Smooth muscle cell (in vitro differentiated cells): ENCODE measurements at regions not wholly inside any gene's neighbourhood (a gene's known extent, or its start where the extent isn't known, plus 50 kb on each side); places are given as distances from the start of the nearest gene placed in this dataset.

ENCODE experiments used
- DNase-seq: peaks from one replicate; lab custom pipeline; 2025; ENCODE audit not compliant: unreplicated experiment; lab: John Stamatoyannopoulos, UW
- H2AFZ ChIP-seq: fragments of 200-600 bp; sonication (generic); 2 replicates; pipeline ENCODE4 v1.6.0; 2016; ENCODE audit warnings: antibody characterized with exemption, low read depth, mild to moderate bottlenecking
- H3F3A ChIP-seq: fragments of 200-600 bp; sonication (generic); 2 replicates; pipeline ENCODE4 v1.6.0; 2017; ENCODE audit warnings: antibody characterized with exemption, low read depth
- H3K27ac ChIP-seq: fragments of 200-600 bp; sonication (generic); 2 replicates; pipeline ENCODE4 v1.5.1; 2016; ENCODE audit warnings: low read depth, mild to moderate bottlenecking
- H3K27me3 ChIP-seq: fragments of 200-600 bp; sonication (generic); 2 replicates; pipeline ENCODE4 v1.6.1; 2016; ENCODE audit warnings: low read depth, mild to moderate bottlenecking
- H3K36me3 ChIP-seq: fragments of 200-600 bp; sonication (generic); 2 replicates; pipeline ENCODE4 v1.5.1; 2016; ENCODE audit warnings: low read depth
- H3K4me1 ChIP-seq: fragments of 200-600 bp; sonication (generic); 2 replicates; pipeline ENCODE4 v1.5.1; 2016; ENCODE audit warnings: low read depth
- H3K4me2 ChIP-seq: fragments of 200-600 bp; sonication (generic); 2 replicates; pipeline ENCODE4 v1.6.0; 2016; ENCODE audit warnings: mild to moderate bottlenecking
- H3K4me3 ChIP-seq: fragments of 200-600 bp; sonication (generic); 2 replicates; pipeline ENCODE4 v1.5.1; 2016; ENCODE audit warnings: mild to moderate bottlenecking
- H3K79me2 ChIP-seq: fragments of 200-600 bp; sonication (generic); 2 replicates; pipeline ENCODE4 v1.6.0; 2016; ENCODE audit warnings: low read depth, mild to moderate bottlenecking
- H3K9ac ChIP-seq: fragments of 200-600 bp; sonication (generic); 2 replicates; pipeline ENCODE4 v1.6.0; 2016; ENCODE audit warnings: low read depth
- H3K9me3 ChIP-seq: fragments of 200-600 bp; sonication (generic); replicated peaks from 2 replicates; pipeline ENCODE4 v1.5.1; 2016; ENCODE audit warnings: low read depth
- H4K20me1 ChIP-seq: fragments of 200-600 bp; sonication (generic); 2 replicates; pipeline ENCODE4 v1.6.0; 2016; ENCODE audit warnings: low read depth
- WGBS: methylation state at CpG from one replicate; pipeline ENCODE4 v1.1.7; 2016; ENCODE audit warnings: low lambda C conversion rate; 5-methylcytosine and 5-hydroxymethylcytosine counted together
- TF ChIP-seq, protein P1 (sequence below): fragments of 200-600 bp; sonication (generic); IDR thresholded peaks from 2 replicates; pipeline ENCODE4 v1.5.1; 2017; ENCODE audit warnings: borderline replicate concordance, mild to moderate bottlenecking, antibody characterized with exemption; ENCODE audit not compliant: insufficient read depth, poor library complexity, severe bottlenecking

DNA sequence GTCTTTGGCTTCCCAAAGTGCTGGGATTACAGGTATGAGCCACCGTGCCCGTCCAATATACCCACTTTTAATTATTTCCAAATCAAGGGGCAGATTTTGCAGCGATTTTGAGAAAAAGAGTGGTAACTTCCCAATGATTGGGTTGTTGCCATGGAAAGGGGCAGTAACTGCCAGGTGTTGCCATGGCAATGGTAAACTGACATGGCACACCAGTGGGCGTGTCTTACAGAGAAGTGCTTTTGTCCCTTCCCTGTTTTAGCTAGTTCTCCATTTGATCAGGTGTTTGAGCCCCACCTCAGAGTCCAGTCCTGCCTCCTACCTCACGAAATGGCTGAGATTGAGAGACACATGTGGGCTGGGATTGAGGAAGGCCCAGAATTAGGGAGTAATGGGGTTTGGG lies 86.3 kb upstream of the IER5L start:
- H3K79me2 ChIP-seq = no peaks in the 10 kb centered on the region
- TF ChIP-seq, protein P1, sequence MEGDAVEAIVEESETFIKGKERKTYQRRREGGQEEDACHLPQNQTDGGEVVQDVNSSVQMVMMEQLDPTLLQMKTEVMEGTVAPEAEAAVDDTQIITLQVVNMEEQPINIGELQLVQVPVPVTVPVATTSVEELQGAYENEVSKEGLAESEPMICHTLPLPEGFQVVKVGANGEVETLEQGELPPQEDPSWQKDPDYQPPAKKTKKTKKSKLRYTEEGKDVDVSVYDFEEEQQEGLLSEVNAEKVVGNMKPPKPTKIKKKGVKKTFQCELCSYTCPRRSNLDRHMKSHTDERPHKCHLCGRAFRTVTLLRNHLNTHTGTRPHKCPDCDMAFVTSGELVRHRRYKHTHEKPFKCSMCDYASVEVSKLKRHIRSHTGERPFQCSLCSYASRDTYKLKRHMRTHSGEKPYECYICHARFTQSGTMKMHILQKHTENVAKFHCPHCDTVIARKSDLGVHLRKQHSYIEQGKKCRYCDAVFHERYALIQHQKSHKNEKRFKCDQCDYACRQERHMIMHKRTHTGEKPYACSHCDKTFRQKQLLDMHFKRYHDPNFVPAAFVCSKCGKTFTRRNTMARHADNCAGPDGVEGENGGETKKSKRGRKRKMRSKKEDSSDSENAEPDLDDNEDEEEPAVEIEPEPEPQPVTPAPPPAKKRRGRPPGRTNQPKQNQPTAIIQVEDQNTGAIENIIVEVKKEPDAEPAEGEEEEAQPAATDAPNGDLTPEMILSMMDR = no peak
- H2AFZ ChIP-seq = no peak overlapping the region
- H3K4me2 ChIP-seq = no peak overlapping the region
- no peaks in the 10 kb centered on the region for H3K9me3 ChIP-seq
- no peak for DNase-seq
- H3K36me3 ChIP-seq = no peaks in the 10 kb centered on the region
- no peak overlapping the region for H3K9ac ChIP-seq
- H3K4me1 ChIP-seq = no peaks in the 10 kb centered on the region
- H3K27ac ChIP-seq = no peak overlapping the region
- no peaks in the 10 kb centered on the region for H3K27me3 ChIP-seq
- no peaks in the 10 kb centered on the region for H3F3A ChIP-seq
- WGBS = 94% methylated on average over 5 of the region's 5 CpGs
- H3K4me3 ChIP-seq = no peak overlapping the region
- H4K20me1 ChIP-seq = no peaks in the 10 kb centered on the region

DNA sequence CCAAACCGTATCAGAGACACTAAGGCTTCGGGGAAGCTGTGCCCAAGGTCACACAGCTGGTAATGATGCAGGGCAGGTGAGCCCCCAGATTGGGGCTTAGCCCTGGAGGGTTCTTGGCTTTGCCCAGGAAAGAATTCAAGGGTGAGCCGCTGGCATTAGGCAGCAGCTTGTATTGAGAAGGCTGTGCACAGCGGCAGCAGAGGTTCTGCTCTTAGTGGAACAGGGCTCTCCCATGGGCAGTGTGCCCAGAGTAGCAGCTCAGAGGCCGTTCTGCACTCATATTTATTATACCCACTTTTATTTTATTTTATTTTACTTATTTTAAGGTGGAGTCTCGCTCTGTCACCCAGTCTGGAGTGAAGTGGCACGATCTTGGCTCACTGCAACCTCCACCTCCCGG lies 85.8 kb upstream of the IER5L start:
- Histone ChIP-seq H3K79me2 (no peaks in the 10 kb centered on the region), H3F3A (no peaks in the 10 kb centered on the region), H4K20me1 (no peaks in the 10 kb centered on the region), H3K4me2 (no peak overlapping the region), H2AFZ (no peak overlapping the region), H3K4me3 (no peak overlapping the region), H3K4me1 (no peaks in the 10 kb centered on the region), H3K36me3 (no peaks in the 10 kb centered on the region), H3K9me3 (no peaks in the 10 kb centered on the region), H3K27ac (no peak overlapping the region), H3K27me3 (no peaks in the 10 kb centered on the region), H3K9ac (no peak overlapping the region)
- no peak for DNase-seq
- WGBS = 98% methylated on average over 8 of the region's 8 CpGs
- TF ChIP-seq, protein P1 = no peak

DNA sequence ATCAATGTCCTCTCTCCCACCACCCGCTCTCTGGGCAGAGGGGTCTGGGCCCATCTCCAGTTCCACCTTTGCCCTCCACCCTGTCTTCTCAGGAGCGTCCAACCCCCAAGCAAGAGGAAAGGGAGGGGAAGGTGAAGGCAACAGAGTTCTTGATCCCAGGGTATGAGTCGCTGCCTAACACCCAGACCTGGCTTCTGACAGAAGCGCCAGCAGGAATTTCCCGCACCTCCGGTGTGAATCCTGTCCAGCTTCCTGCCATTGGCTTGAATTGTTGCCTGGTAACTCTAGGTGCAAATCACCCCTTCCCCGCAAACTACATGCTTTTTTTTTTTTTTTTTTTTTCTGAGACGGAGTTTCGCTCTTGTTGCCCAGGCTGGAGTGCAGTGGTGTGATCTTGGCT lies 84.2 kb upstream of the IER5L start:
- DNase-seq = no peak
- WGBS = 77% methylated on average over 9 of the region's 9 CpGs
- no peaks in the 10 kb centered on the region for H3K9me3 ChIP-seq
- no peak overlapping the region for H3K4me2 ChIP-seq
- H3F3A ChIP-seq = no peaks in the 10 kb centered on the region
- no peak overlapping the region for H3K4me3 ChIP-seq
- no peaks in the 10 kb centered on the region for H3K79me2 ChIP-seq
- no peak overlapping the region for H2AFZ ChIP-seq
- no peaks in the 10 kb centered on the region for H4K20me1 ChIP-seq
- TF ChIP-seq, protein P1 = no peak
- H3K4me1 ChIP-seq = no peaks in the 10 kb centered on the region
- no peaks in the 10 kb centered on the region for H3K36me3 ChIP-seq
- H3K27me3 ChIP-seq = no peaks in the 10 kb centered on the region
- no peak overlapping the region for H3K27ac ChIP-seq
- H3K9ac ChIP-seq = no peak overlapping the region

DNA sequence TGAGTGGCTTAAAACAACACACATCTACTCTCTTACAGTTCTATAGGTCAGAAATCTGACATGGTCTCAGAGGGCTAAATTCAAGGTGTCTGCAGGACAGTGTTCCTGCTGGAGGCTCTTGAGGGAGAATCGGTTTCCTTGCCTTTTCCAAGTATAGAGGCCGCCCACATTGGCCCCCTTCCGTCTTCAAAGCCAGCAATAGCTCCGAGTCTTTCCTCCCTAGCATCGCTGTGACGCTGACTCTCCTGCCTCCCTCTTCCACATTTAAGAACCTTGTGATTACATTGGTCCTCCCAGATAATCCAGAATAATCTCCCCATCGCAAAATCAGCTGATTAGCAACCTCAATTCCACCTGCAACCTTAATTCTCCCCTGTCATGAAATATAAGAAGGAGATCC lies 81.3 kb upstream of the IER5L start:
- peaks cover 5% of the 10 kb centered on the region for H3K4me1 ChIP-seq
- no peaks in the 10 kb centered on the region for H3K79me2 ChIP-seq
- H3F3A ChIP-seq = no peaks in the 10 kb centered on the region
- H2AFZ ChIP-seq = no peak overlapping the region
- H3K4me2 ChIP-seq = no peak overlapping the region
- TF ChIP-seq, protein P1 = no peak
- no peak overlapping the region for H3K4me3 ChIP-seq
- H3K27me3 ChIP-seq = no peaks in the 10 kb centered on the region
- no peak for DNase-seq
- H3K9me3 ChIP-seq = no peaks in the 10 kb centered on the region
- 78% methylated on average over 7 of the region's 7 CpGs for WGBS
- H3K9ac ChIP-seq = no peak overlapping the region
- H3K36me3 ChIP-seq = no peaks in the 10 kb centered on the region
- no peaks in the 10 kb centered on the region for H4K20me1 ChIP-seq
- H3K27ac ChIP-seq = no peak overlapping the region
